Peyer's patch (tissue), 4 donors: ENCODE measurements at regions not wholly inside any gene's neighbourhood (a gene's known extent, or its start where the extent isn't known, plus 50 kb on each side); places are given as distances from the start of the nearest gene placed in this dataset.

Experiments used
- POLR2A ChIP-seq, 2 donors: fragments of 450-650 bp; IDR thresholded peaks; one replicate each; pipeline ENCODE4 v1.5.1; 2017; ENCODE audit warnings: antibody characterized with exemption in 2 of 2, mild to moderate bottlenecking in 2 of 2, moderate library complexity in 2 of 2
- TF ChIP-seq, protein P1 (sequence below), 6 experiments: fragments of 450-650 bp in 4 of 6; fragments of 200-600 bp in 2 of 6; sonication (generic) in 1 of 6; IDR thresholded peaks; one replicate each; pipeline ENCODE4 v1.5.1; 2017 to 2019; ENCODE audit warnings: antibody characterized with exemption in 6 of 6, mild to moderate bottlenecking in 3 of 6, moderate library complexity in 1 of 6

DNA sequence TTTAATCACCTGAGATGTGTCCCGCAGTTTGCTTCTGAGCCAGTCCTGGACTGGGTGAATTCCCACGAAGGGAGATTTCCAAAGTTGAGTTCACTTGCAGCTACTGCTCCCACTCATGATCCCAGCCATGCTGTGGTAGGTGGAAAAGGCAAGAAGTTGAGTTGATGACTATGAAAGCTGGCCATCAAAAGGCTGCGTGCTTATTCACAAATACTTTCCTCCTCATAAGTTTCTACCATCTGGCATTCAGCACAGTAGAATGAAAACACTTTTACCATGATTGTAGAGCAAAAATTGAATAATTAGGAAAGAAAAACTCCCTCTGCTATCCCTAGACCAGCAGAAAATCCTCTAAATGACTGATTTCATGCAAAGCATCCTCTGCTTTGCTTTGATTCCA is 281.8 kb downstream of the INHBA start:
- TF ChIP-seq, protein P1, sequence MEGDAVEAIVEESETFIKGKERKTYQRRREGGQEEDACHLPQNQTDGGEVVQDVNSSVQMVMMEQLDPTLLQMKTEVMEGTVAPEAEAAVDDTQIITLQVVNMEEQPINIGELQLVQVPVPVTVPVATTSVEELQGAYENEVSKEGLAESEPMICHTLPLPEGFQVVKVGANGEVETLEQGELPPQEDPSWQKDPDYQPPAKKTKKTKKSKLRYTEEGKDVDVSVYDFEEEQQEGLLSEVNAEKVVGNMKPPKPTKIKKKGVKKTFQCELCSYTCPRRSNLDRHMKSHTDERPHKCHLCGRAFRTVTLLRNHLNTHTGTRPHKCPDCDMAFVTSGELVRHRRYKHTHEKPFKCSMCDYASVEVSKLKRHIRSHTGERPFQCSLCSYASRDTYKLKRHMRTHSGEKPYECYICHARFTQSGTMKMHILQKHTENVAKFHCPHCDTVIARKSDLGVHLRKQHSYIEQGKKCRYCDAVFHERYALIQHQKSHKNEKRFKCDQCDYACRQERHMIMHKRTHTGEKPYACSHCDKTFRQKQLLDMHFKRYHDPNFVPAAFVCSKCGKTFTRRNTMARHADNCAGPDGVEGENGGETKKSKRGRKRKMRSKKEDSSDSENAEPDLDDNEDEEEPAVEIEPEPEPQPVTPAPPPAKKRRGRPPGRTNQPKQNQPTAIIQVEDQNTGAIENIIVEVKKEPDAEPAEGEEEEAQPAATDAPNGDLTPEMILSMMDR (IDR thresholded peaks at IDR 0.05), result no peak
- TF ChIP-seq POLR2A (IDR thresholded peaks at IDR 0.05), result no peak
